OCI-LY3 (cell line): ENCODE measurements at regions not wholly inside any gene's neighbourhood (a gene's known extent, or its start where the extent isn't known, plus 50 kb on each side); places are given as distances from the start of the nearest gene placed in this dataset.

Experiments
- EZH2phosphoT487 ChIP-seq: fragments of 200-600 bp; shearing (Covaris generic); IDR thresholded peaks from 2 replicates; pipeline ENCODE4 v1.6.1; 2018; ENCODE audit warnings: antibody characterized with exemption, mixed run types, low read depth
- TF ChIP-seq, protein P1 (sequence below): fragments of 200-600, 300-600 bp; sonication (generic); IDR thresholded peaks from 2 replicates; pipeline ENCODE4 v1.5.1; 2014; ENCODE audit warnings: antibody characterized with exemption, low read length, low read depth

DNA sequence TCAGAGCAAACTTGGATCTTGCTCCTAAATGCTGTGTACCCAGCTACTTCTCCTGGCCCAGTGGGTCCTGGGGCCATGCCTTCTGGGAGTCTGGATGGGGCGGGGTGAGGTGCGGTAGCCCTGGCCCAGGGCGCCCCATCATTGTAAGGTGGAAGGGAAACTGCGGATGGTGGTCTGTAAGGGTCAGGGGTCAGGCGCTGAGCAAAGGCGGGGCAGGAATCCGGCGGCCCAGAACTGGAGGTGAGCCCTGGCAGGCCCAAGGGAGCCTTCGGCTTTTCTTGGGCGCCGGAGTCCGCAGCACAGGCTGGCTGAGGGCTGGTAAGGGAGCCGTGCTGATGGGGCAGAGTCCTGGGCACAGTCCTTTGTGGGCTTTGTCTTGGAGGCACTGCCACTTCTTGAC lies 66.5 kb upstream of the CTBP2 start:
- TF ChIP-seq, protein P1, sequence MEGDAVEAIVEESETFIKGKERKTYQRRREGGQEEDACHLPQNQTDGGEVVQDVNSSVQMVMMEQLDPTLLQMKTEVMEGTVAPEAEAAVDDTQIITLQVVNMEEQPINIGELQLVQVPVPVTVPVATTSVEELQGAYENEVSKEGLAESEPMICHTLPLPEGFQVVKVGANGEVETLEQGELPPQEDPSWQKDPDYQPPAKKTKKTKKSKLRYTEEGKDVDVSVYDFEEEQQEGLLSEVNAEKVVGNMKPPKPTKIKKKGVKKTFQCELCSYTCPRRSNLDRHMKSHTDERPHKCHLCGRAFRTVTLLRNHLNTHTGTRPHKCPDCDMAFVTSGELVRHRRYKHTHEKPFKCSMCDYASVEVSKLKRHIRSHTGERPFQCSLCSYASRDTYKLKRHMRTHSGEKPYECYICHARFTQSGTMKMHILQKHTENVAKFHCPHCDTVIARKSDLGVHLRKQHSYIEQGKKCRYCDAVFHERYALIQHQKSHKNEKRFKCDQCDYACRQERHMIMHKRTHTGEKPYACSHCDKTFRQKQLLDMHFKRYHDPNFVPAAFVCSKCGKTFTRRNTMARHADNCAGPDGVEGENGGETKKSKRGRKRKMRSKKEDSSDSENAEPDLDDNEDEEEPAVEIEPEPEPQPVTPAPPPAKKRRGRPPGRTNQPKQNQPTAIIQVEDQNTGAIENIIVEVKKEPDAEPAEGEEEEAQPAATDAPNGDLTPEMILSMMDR, result no peak
- no peak for TF ChIP-seq EZH2phosphoT487
